Right lobe of liver (tissue), 6 donors: ENCODE measurements at regions not wholly inside any gene's neighbourhood (a gene's known extent, or its start where the extent isn't known, plus 50 kb on each side); places are given as distances from the start of the nearest gene placed in this dataset.

Source experiments
- ATAC-seq, 4 donors: fragments of 200-7000 bp; cut with Tn5 transposase; one replicate each; pipeline ENCODE4 v1.9.1; 2020; ENCODE audit warnings: mild to moderate bottlenecking in 4 of 4, moderate library complexity in 4 of 4
- DNase-seq, 3 donors: peaks; one replicate each; pipeline ENCODE4 v3.0.0-alpha.2; 2020
- H3K27ac ChIP-seq, 3 donors: fragments of 200-600 bp; one replicate each; pipeline ENCODE4 v1.8.0; 2022
- H3K27me3 ChIP-seq, 2 donors: fragments of 200-600 bp; one replicate each; pipeline ENCODE4 v1.8.0; 2022
- H3K36me3 ChIP-seq, 4 donors: fragments of 200-600 bp; sonication (generic) in 1 of 4; one replicate each; pipeline versions ENCODE4 v1.5.1 to v1.8.0; 2017 to 2022; ENCODE audit warnings: control low read depth in 1 of 4
- H3K4me1 ChIP-seq, 4 donors: fragments of 200-600 bp; sonication (generic) in 1 of 4; one replicate each; pipeline versions ENCODE4 v1.5.1 to v1.8.0; 2017 to 2022; ENCODE audit warnings: control low read depth in 1 of 4
- H3K4me3 ChIP-seq, 3 donors: fragments of 200-600 bp; one replicate each; pipeline ENCODE4 v1.8.0; 2022
- H3K9me3 ChIP-seq, 4 donors: fragments of 200-600 bp; sonication (generic) in 1 of 4; one replicate each; pipeline versions ENCODE4 v1.5.1 to v1.8.0; 2017 to 2022; ENCODE audit warnings: control low read depth in 1 of 4
- CTCF ChIP-seq, 4 donors: fragments of 200-600 bp in 3 of 4; fragments of 450-650 bp in 1 of 4; IDR thresholded peaks; one replicate each; pipeline versions ENCODE4 v1.5.1 to v1.8.0; 2016 to 2022; ENCODE audit warnings: antibody characterized with exemption in 4 of 4, mild to moderate bottlenecking in 2 of 4
- POLR2A ChIP-seq: fragments of 450-650 bp; IDR thresholded peaks from one replicate; pipeline ENCODE4 v1.6.1; 2017; ENCODE audit warnings: antibody characterized with exemption, mild to moderate bottlenecking
- WGBS: methylation state at CpG from one replicate; pipeline ENCODE4 v1.1.6; 2018; ENCODE audit warnings: low coverage, low lambda C conversion rate; ENCODE audit not compliant: insufficient coverage; ENCODE audit errors: missing lambda C conversion rate; 5-methylcytosine and 5-hydroxymethylcytosine counted together
- intact Hi-C, 2 donors: fragments of 100-400 bp; cut with DNase I; formaldehyde crosslinking; loops; one replicate each; pipeline versions ENCODE4 v1.11.2 to v1.14.1; 2022
- donor health status: DM: no; HTN: yes; CAD: no.
- donor health status: DM: no; HTN: no; CAD: no.
- donor health status: DM: no; HTN: no; CAD: no.
- donor health status: DM: no; HTN: yes; CAD: no.
- donor health status: DM: no; HTN: yes; CAD: no.

GRCh38 chr6:105764315-105764714 lies 321.8 kb upstream of the PRDM1 start:
- WGBS: 89% methylated on average over 1 of the region's 1 CpG
- intact Hi-C loops: no loop called here
- no peak for ATAC-seq

GRCh38 chr6:105763866-105764265 lies 322.3 kb upstream of the PRDM1 start:
- no peaks in the 10 kb centered on the region for H3K36me3 ChIP-seq
- DNase-seq (no peak), ATAC-seq (no peak)
- no peak overlapping the region for H3K27ac ChIP-seq
- no peak for TF ChIP-seq CTCF (IDR thresholded peaks at IDR 0.05)
- TF ChIP-seq POLR2A: no peak
- peaks cover 0 to 26% (median 9%) of the 10 kb centered on the region in 4 donors for H3K4me1 ChIP-seq
- no CpG with 5 or more reads among the region's 2 CpGs for WGBS
- intact Hi-C loops: no loop called here
- no peaks in the 10 kb centered on the region for H3K9me3 ChIP-seq
- H3K27me3 ChIP-seq: no peaks in the 10 kb centered on the region
- H3K4me3 ChIP-seq: no peak overlapping the region

More at GRCh38 chr6:105764315-105764714, 321.8 kb upstream of the PRDM1 start:
- H3K27me3 ChIP-seq: no peaks in the 10 kb centered on the region
- no peak overlapping the region for H3K27ac ChIP-seq
- no peaks in the 10 kb centered on the region for H3K9me3 ChIP-seq
- no peaks in the 10 kb centered on the region for H3K36me3 ChIP-seq
- DNase-seq: no peak
- H3K4me3 ChIP-seq: no peak overlapping the region
- TF ChIP-seq POLR2A: no peak
- TF ChIP-seq CTCF (IDR thresholded peaks at IDR 0.05): no peak
- H3K4me1 ChIP-seq: peaks cover 0 to 26% (median 9%) of the 10 kb centered on the region in 4 donors

- ATAC-seq (peak; percentile 42 to 85 (median 65)), DNase-seq (no peak)
- Histone ChIP-seq H3K4me3 (no peak overlapping the region), H3K27ac (peak overlapping the region in 2 of 3 donors; percentile 3 to 29), H3K9me3 (no peaks in the 10 kb centered on the region), H3K36me3 (no peaks in the 10 kb centered on the region), H3K27me3 (no peaks in the 10 kb centered on the region), H3K4me1 (peaks cover 0 to 31% (median 14%) of the 10 kb centered on the region in 4 donors)
- intact Hi-C loops: no loop called here
- 46% methylated on average over 3 of the region's 3 CpGs for WGBS
- TF ChIP-seq POLR2A (no peak), CTCF (IDR thresholded peaks at IDR 0.05) (no peak)
Observed at GRCh38 chr6:105760746-105761145, 325.4 kb upstream of the PRDM1 start.

GRCh38 chr6:105759946-105760345 lies 326.2 kb upstream of the PRDM1 start:
- WGBS: 75% methylated on average over 4 of the region's 4 CpGs
- ATAC-seq: peak in 1 of 4 donors; percentile 6

More at GRCh38 chr6:105759946-105760345, 326.2 kb upstream of the PRDM1 start:
- peak overlapping the region in 1 of 3 donors; percentile 3 for H3K27ac ChIP-seq
- H3K36me3 ChIP-seq: no peaks in the 10 kb centered on the region
- no peaks in the 10 kb centered on the region for H3K9me3 ChIP-seq
- no peak for TF ChIP-seq POLR2A
- no peak for TF ChIP-seq CTCF (IDR thresholded peaks at IDR 0.05)
- H3K4me1 ChIP-seq: peaks cover 0 to 31% (median 14%) of the 10 kb centered on the region in 4 donors
- intact Hi-C loops: no loop called here
- no peaks in the 10 kb centered on the region for H3K27me3 ChIP-seq
- no peak overlapping the region for H3K4me3 ChIP-seq
- DNase-seq: no peak
